ENCODE measurements at regions not wholly inside any gene's neighbourhood (a gene's known extent, or its start where the extent isn't known, plus 50 kb on each side); places are given as distances from the start of the nearest gene placed in this dataset.

DNA sequence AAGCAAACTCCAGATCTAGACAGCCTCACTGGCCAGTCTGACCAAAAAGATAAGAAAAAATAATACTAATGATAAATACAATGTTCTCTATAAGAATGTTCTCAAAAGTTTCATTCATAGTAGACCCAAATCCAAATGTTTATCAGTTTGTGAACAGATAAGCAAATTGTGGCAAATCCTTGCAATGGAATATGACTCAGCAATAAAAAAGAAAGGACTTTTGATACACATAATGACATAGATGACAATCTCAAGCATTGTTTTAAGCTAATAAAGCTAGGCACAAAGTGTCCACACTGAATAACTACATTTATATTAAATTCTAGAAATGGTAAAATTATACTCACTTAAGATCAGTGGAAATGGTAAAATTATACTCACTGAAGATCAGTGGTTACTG, 195.4 kb upstream of the TYRP1 start:
- TF ChIP-seq, protein P1, sequence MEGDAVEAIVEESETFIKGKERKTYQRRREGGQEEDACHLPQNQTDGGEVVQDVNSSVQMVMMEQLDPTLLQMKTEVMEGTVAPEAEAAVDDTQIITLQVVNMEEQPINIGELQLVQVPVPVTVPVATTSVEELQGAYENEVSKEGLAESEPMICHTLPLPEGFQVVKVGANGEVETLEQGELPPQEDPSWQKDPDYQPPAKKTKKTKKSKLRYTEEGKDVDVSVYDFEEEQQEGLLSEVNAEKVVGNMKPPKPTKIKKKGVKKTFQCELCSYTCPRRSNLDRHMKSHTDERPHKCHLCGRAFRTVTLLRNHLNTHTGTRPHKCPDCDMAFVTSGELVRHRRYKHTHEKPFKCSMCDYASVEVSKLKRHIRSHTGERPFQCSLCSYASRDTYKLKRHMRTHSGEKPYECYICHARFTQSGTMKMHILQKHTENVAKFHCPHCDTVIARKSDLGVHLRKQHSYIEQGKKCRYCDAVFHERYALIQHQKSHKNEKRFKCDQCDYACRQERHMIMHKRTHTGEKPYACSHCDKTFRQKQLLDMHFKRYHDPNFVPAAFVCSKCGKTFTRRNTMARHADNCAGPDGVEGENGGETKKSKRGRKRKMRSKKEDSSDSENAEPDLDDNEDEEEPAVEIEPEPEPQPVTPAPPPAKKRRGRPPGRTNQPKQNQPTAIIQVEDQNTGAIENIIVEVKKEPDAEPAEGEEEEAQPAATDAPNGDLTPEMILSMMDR (IDR thresholded peaks at IDR 0.05) = no peak
- no peak for TF ChIP-seq POLR2A (IDR thresholded peaks at IDR 0.05)
